AG09309 (cell line): ENCODE measurements at regions not wholly inside any gene's neighbourhood (a gene's known extent, or its start where the extent isn't known, plus 50 kb on each side); places are given as distances from the start of the nearest gene placed in this dataset.

ENCODE experiments used
- DNase-seq: peaks from one replicate; pipeline ENCODE4 v3.0.0-alpha.2; 2010; ENCODE audit warnings: low read depth
- H3K4me3 ChIP-seq: 2 replicates; pipeline ENCODE4 v1.5.1; 2011; ENCODE audit warnings: mild to moderate bottlenecking, low read depth, low read length, moderate library complexity; ENCODE audit not compliant: control insufficient read depth
- CTCF ChIP-seq: IDR thresholded peaks from 2 replicates; pipeline ENCODE4 v1.5.1; 2011; ENCODE audit warnings: mild to moderate bottlenecking, low read depth, low read length, inconsistent platforms; ENCODE audit not compliant: insufficient read depth, control insufficient read depth; ENCODE audit errors: missing control alignments

- no peak overlapping the region for H3K4me3 ChIP-seq
- no peak for DNase-seq
- TF ChIP-seq CTCF, result no peak
Observed at GRCh38 chr2:71928734-71929481, 218.8 kb downstream of the CYP26B1 start.

- no peak for DNase-seq
- no peak for TF ChIP-seq CTCF
- no peak overlapping the region for H3K4me3 ChIP-seq
Observed at GRCh38 chr2:71927757-71928715, 219.6 kb downstream of the CYP26B1 start.

GRCh38 chr2:71926876-71927756 lies 220.5 kb downstream of the CYP26B1 start:
- no peak for TF ChIP-seq CTCF
- no peak overlapping the region for H3K4me3 ChIP-seq
- no peak for DNase-seq

- H3K4me3 ChIP-seq, result no peak overlapping the region
- no peak for TF ChIP-seq CTCF
- DNase-seq, result no peak
Observed at GRCh38 chr2:71926089-71926447, 221.6 kb downstream of the CYP26B1 start.

- no peak overlapping the region for H3K4me3 ChIP-seq
- TF ChIP-seq CTCF, result no peak
- DNase-seq, result no peak
Observed at GRCh38 chr2:71925268-71926088, 222.2 kb downstream of the CYP26B1 start.

- peak; percentile 49 for TF ChIP-seq CTCF
- no peak overlapping the region for H3K4me3 ChIP-seq
- DNase-seq, result no peak
Observed at GRCh38 chr2:71923887-71924533, 223.7 kb downstream of the CYP26B1 start.
